Breast epithelium (tissue), 4 donors: ENCODE measurements at regions not wholly inside any gene's neighbourhood (a gene's known extent, or its start where the extent isn't known, plus 50 kb on each side); places are given as distances from the start of the nearest gene placed in this dataset.
"Not testable (repeated sequence)": the region's sequence is repeated elsewhere in the genome, so short reads cannot be mapped to it uniquely, and the experiment has no call there.

Experiments used
- DNase-seq, 2 donors: peaks; one replicate each; pipeline ENCODE4 v3.0.0-alpha.2; 2019; ENCODE audit warnings: low spot score in 2 of 2
- H3K27ac ChIP-seq, 2 donors: fragments of 200-600 bp; sonication (generic) in 1 of 2; one replicate each; pipeline ENCODE4 v1.5.1; 2016 to 2019; ENCODE audit warnings: mild to moderate bottlenecking in 1 of 2
- H3K27me3 ChIP-seq, 2 donors: fragments of 200-600 bp; sonication (generic) in 1 of 2; one replicate each; pipeline versions ENCODE4 v1.5.1 to v1.6.0; 2017 to 2019; ENCODE audit warnings: control low read depth in 1 of 2, mild to moderate bottlenecking in 1 of 2
- H3K36me3 ChIP-seq: fragments of 200-600 bp; one replicate; pipeline ENCODE4 v1.5.1; 2019
- H3K4me1 ChIP-seq, 2 donors: fragments of 200-600 bp; sonication (generic); one replicate each; pipeline ENCODE4 v1.5.1; 2016 to 2019; ENCODE audit warnings: control low read depth in 1 of 2
- H3K4me3 ChIP-seq, 3 donors: fragments of 200-600 bp; sonication (generic); 1 replicate in 2 of 3; 2 replicates in 1 of 3; pipeline ENCODE4 v1.5.1; 2016 to 2019; ENCODE audit warnings: mild to moderate bottlenecking in 3 of 3, moderate library complexity in 2 of 3
- H3K9me3 ChIP-seq, 2 donors: fragments of 200-600 bp; sonication (generic) in 1 of 2; one replicate each; pipeline ENCODE4 v1.5.1; 2016 to 2019; ENCODE audit warnings: control low read depth in 1 of 2
- POLR2A ChIP-seq: fragments of 450-650 bp; IDR thresholded peaks from one replicate; pipeline ENCODE4 v1.6.1; 2016; ENCODE audit warnings: antibody characterized with exemption, mild to moderate bottlenecking, moderate library complexity
- POLR2AphosphoS5 ChIP-seq, 3 donors: sonication (generic); formaldehyde crosslinking; IDR thresholded peaks; one replicate each; pipeline ENCODE4 v1.6.1; 2017; ENCODE audit warnings: antibody characterized with exemption in 3 of 3
- intact Hi-C: fragments of 100-400 bp; cut with DNase I; formaldehyde crosslinking; loops from one replicate; pipeline ENCODE4 v1.15.1; 2023; ENCODE audit warnings: low total_unique reads
- TF ChIP-seq, protein P1 (sequence below), 3 donors: fragments of 450-650 bp; IDR thresholded peaks; one replicate each; pipeline ENCODE4 v1.5.1; 2016 to 2017; ENCODE audit warnings: antibody characterized with exemption in 3 of 3, mild to moderate bottlenecking in 3 of 3, moderate library complexity in 3 of 3

DNA sequence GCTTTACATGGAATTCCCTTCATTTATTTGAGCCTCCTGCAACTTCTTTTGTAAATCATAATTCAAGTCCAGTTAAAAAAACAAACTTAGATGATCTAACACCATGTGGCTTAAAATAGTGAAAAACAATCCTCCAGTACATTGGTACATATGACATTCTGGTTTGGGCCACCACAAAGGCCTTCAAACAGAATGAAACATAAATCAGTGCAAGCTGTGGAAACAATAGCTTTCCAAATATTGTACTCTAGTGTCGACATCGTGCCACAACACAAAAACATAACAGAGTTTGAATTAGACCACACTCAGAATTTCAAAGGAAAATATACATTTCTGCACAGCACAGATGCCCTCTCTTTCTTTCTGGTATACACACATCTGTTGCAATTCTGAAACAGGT is 751.3 kb downstream of the SLC6A15 start:
- H3K36me3 ChIP-seq, result no peaks in the 10 kb centered on the region
- H3K4me3 ChIP-seq, result no peak overlapping the region
- TF ChIP-seq, protein P1, sequence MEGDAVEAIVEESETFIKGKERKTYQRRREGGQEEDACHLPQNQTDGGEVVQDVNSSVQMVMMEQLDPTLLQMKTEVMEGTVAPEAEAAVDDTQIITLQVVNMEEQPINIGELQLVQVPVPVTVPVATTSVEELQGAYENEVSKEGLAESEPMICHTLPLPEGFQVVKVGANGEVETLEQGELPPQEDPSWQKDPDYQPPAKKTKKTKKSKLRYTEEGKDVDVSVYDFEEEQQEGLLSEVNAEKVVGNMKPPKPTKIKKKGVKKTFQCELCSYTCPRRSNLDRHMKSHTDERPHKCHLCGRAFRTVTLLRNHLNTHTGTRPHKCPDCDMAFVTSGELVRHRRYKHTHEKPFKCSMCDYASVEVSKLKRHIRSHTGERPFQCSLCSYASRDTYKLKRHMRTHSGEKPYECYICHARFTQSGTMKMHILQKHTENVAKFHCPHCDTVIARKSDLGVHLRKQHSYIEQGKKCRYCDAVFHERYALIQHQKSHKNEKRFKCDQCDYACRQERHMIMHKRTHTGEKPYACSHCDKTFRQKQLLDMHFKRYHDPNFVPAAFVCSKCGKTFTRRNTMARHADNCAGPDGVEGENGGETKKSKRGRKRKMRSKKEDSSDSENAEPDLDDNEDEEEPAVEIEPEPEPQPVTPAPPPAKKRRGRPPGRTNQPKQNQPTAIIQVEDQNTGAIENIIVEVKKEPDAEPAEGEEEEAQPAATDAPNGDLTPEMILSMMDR (IDR thresholded peaks at IDR 0.05), result no peak
- TF ChIP-seq POLR2A, result no peak
- no peak for TF ChIP-seq POLR2AphosphoS5 (IDR thresholded peaks at IDR 0.05)
- H3K27me3 ChIP-seq, result no peaks in the 10 kb centered on the region
- DNase-seq, result no peak
- H3K4me1 ChIP-seq, result no peaks in the 10 kb centered on the region
- intact Hi-C loops, result loop anchor here (5.0 kb wide), 1 partner anchor 251 kb away; no protein-coding TSS in a partner anchor
- H3K27ac ChIP-seq, result no peak overlapping the region
- H3K9me3 ChIP-seq, result no peaks in the 10 kb centered on the region

DNA sequence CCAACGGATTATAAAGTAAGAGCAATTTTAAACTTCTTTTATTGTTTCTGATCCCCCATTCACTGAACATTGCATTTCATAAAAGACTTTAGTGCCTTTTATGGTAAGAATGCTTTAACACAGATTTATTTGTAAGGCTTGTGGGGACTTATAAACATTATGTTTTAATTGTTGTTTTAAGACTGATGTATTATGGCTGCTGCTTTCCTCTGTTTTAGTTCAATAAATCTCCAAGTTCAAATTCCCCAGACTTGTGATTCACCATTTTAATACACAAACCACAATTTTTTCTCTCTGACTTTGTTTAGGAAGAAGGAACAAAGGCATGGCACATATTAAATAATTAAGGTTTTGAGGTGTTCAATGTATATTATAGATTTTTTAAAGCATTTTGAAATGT is 753.3 kb downstream of the SLC6A15 start:
- Histone ChIP-seq H3K9me3 (no peaks in the 10 kb centered on the region), H3K27me3 (no peaks in the 10 kb centered on the region), H3K27ac (no peak overlapping the region), H3K36me3 (no peaks in the 10 kb centered on the region), H3K4me1 (no peaks in the 10 kb centered on the region), H3K4me3 (no peak overlapping the region)
- no peak for DNase-seq
- TF ChIP-seq POLR2AphosphoS5 (IDR thresholded peaks at IDR 0.05) (no peak), POLR2A (no peak)
- TF ChIP-seq, protein P1 (IDR thresholded peaks at IDR 0.05), result no peak
- intact Hi-C loops, result no loop called here

DNA sequence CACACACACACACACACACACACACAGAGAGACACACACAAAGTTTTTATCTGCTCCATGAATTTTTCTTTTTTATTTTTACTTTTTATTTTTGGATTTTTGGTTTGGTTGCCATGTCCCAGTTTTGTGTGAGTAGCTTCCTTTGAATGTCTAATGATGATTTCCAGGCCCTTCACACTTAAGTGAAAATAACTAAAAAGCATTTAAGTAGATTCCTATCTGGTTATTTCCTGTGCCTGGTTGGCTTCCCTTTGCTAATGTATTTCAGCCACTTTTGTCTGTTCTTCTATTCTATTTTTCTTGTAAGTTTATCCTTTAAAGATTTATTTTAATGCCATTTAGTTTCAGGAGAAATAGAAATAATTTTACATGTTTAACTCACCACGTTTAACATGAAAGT is 755.4 kb downstream of the SLC6A15 start:
- Histone ChIP-seq H3K4me3 (no peak overlapping the region), H3K4me1 (no peaks in the 10 kb centered on the region), H3K27ac (no peak overlapping the region), H3K9me3 (no peaks in the 10 kb centered on the region), H3K27me3 (no peaks in the 10 kb centered on the region), H3K36me3 (no peaks in the 10 kb centered on the region)
- DNase-seq, result no peak
- intact Hi-C loops, result no loop called here
- no peak for TF ChIP-seq POLR2AphosphoS5 (IDR thresholded peaks at IDR 0.05)
- TF ChIP-seq, protein P1 (IDR thresholded peaks at IDR 0.05), result no peak
- no peak for TF ChIP-seq POLR2A

DNA sequence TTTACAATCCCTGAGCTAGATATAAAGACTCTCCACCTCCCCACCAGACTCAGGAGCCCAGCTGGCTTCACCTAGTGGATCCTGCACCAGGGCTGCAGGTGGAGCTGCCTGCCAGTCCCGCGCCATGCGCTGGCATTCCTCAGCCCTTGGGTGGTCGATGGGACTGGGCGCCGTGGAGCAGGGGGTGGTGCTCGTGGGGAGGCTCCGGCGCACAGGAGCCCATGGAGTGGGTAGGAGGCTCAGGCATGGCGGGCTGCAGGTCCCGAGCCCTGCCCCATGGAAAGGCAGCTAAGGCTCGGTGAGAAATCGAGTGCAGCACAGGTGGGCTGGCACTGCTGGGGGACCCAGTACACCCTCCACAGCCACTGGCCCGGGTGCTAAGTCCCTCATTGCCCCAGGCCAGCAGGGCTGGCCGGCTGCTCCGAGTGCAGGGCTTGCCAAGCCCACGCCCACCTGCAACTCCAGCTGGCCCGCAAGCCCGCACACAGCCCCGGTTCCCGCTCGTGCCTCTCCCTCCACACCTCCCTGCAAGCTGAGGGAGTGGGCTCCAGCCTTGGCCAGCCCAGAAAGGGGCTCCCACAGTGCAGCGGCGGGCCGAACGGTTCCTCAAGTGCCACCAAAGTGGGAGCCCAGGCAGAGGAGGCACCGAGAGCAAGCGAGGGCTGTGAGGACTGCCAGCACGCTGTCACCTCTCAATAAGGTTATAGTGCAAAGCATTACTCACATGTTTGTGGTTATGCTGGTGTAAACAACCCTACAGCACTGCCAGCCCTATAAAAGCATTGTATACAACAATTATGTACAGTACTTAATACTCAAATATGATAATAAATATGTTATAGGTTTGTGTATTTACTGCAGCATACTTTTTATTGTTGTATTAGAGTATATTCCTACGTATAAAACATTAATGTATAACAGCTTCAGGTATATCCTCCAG is 757.3 kb downstream of the SLC6A15 start:
- H3K4me1 ChIP-seq, intact Hi-C loops, H3K27me3 ChIP-seq, H3K27ac ChIP-seq, H3K9me3 ChIP-seq, H3K4me3 ChIP-seq, DNase-seq, H3K36me3 ChIP-seq: not testable (repeated sequence)

DNA sequence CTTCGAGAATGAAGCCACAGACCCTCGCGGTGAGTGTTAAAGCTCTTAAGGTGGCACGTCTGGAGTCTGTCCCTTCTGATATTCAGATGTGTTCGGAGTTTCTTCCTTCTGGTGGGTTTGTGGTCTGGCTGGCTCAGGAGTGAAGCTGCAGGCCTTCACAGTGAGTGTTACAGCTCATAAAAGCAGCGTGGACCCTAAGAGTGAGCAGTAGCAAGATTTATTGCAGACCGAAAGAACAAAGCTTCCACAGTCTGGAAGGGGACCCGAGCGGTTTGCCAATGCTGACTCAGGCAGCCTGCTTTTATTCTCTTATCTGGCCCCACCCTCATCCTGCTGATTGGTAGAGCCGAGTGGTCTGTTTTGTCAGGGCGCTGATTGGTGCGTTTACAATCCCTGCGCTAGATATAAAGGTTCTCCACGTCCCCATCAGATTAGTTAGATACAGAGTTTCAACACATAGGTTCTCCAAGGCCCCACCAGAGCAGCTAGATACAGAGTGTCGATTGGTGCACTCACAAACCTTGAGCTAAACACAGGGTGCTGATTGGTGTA is 758.1 kb downstream of the SLC6A15 start:
- intact Hi-C loops, H3K27me3 ChIP-seq: not testable (repeated sequence)

DNA sequence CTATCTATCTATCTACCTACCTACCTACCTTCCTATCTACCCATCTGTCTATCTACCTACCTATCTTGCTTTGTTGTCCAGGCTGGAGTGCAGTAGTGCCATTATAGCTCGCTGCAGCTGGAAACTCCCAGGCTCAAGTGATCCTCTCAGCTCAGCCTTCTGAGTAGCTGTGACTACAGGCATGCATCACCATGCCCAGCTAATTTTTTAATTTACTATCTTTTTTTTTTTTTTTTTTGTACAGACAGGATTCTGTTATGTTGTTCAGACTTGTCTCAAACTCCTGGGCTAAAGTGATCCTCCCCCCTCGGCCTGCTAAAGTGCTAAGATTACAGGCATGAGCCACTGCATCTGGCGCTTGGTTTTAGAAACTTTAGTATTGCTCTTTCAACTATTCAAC is 762.4 kb downstream of the SLC6A15 start:
- Histone ChIP-seq H3K36me3 (no peaks in the 10 kb centered on the region), H3K4me1 (no peaks in the 10 kb centered on the region), H3K27me3 (no peaks in the 10 kb centered on the region), H3K4me3 (no peak overlapping the region), H3K27ac (no peak overlapping the region), H3K9me3 (peaks cover 6 to 7% of the 10 kb centered on the region in 2 donors)
- intact Hi-C loops, result no loop called here
- DNase-seq, result no peak
- TF ChIP-seq POLR2AphosphoS5 (IDR thresholded peaks at IDR 0.05) (no peak), POLR2A (no peak)
- TF ChIP-seq, protein P1 (IDR thresholded peaks at IDR 0.05), result no peak

More for the DNA sequence above, 758.1 kb downstream of the SLC6A15 start:
- not testable (repeated sequence) for H3K4me3 ChIP-seq, H3K4me1 ChIP-seq, DNase-seq, H3K9me3 ChIP-seq, H3K36me3 ChIP-seq, H3K27ac ChIP-seq
